ENCODE measurements at regions not wholly inside any gene's neighbourhood (a gene's known extent, or its start where the extent isn't known, plus 50 kb on each side); places are given as distances from the start of the nearest gene placed in this dataset.

DNA sequence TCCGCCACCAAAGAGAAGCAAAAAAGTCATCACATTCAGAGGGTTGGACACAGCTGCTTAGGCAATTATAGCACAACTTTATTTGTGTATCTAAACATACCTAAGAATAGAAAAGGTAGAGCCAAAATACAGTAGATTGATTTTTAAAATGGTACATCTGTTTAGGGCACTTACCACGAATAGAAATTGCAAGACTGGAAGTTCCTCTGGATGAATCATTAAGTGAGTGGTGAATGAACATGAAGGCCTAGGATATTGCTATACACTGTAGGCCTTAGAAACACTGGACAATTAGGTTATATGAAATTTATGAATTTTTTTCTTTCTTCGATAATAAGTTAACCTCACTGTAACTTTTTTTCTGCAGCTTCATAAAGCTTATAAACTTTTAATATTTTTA lies 687.0 kb downstream of the BCL11A start:
- TF ChIP-seq POLR2A (IDR thresholded peaks at IDR 0.05) = no peak
- TF ChIP-seq, protein P1, sequence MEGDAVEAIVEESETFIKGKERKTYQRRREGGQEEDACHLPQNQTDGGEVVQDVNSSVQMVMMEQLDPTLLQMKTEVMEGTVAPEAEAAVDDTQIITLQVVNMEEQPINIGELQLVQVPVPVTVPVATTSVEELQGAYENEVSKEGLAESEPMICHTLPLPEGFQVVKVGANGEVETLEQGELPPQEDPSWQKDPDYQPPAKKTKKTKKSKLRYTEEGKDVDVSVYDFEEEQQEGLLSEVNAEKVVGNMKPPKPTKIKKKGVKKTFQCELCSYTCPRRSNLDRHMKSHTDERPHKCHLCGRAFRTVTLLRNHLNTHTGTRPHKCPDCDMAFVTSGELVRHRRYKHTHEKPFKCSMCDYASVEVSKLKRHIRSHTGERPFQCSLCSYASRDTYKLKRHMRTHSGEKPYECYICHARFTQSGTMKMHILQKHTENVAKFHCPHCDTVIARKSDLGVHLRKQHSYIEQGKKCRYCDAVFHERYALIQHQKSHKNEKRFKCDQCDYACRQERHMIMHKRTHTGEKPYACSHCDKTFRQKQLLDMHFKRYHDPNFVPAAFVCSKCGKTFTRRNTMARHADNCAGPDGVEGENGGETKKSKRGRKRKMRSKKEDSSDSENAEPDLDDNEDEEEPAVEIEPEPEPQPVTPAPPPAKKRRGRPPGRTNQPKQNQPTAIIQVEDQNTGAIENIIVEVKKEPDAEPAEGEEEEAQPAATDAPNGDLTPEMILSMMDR (IDR thresholded peaks at IDR 0.05) = no peak
